HL-60 (cell line): ENCODE measurements at regions not wholly inside any gene's neighbourhood (a gene's known extent, or its start where the extent isn't known, plus 50 kb on each side); places are given as distances from the start of the nearest gene placed in this dataset.

Experiments used
- CTCF ChIP-seq: IDR thresholded peaks from one replicate; pipeline ENCODE4 v1.5.1; 2011; ENCODE audit warnings: low read length, control low read depth, inconsistent platforms; ENCODE audit not compliant: insufficient read depth
- GABPA ChIP-seq: IDR thresholded peaks from 2 replicates; pipeline ENCODE4 v1.6.1; 2012; ENCODE audit warnings: low read depth
- POLR2AphosphoS5 ChIP-seq: IDR thresholded peaks from 2 replicates; pipeline ENCODE4 v1.6.1; 2012; ENCODE audit warnings: low read depth
- REST ChIP-seq: IDR thresholded peaks from 2 replicates; pipeline ENCODE4 v1.6.1; 2012; ENCODE audit warnings: low read depth; ENCODE audit not compliant: insufficient replicate concordance
- SPI1 ChIP-seq: IDR thresholded peaks from 2 replicates; pipeline ENCODE4 v1.6.1; 2012; ENCODE audit warnings: low read depth, mild to moderate bottlenecking, borderline replicate concordance

GRCh38 chr22:22744412-22745224, 100.2 kb downstream of the GGTLC2 start:
- no peak for TF ChIP-seq POLR2AphosphoS5
- no peak for TF ChIP-seq CTCF
- TF ChIP-seq GABPA, result no peak
- no peak for TF ChIP-seq REST
- no peak for TF ChIP-seq SPI1
